ENCODE measurements at regions not wholly inside any gene's neighbourhood (a gene's known extent, or its start where the extent isn't known, plus 50 kb on each side); places are given as distances from the start of the nearest gene placed in this dataset.
A peak's percentile ranks its signal among the peaks of the same experiment; 100 is the strongest.

- Histone ChIP-seq H3K27ac (ENCODE audit: low read length) (no peak overlapping the region), H3K4me1 (ENCODE audit: control insufficient read depth, insufficient read depth, low read length) (no peaks in the 10 kb centered on the region), H3K27me3 (ENCODE audit: control insufficient read depth in 1 of 2, insufficient read depth in 2 of 2, low read length in 2 of 2) (no peaks in the 10 kb centered on the region), H3K9me3 (ENCODE audit: control insufficient read depth in 2 of 2, low read length in 2 of 2) (peaks cover 0 to 2% of the 10 kb centered on the region in 2 donors), H3K36me3 (ENCODE audit: control insufficient read depth in 2 of 2, insufficient read depth in 2 of 2, low read length in 2 of 2) (no peaks in the 10 kb centered on the region), H3K4me3 (ENCODE audit: low read length in 2 of 2) (no peak overlapping the region), H3K9ac (ENCODE audit: low read length in 2 of 2) (no peak overlapping the region)
These were observed 93.3 kb downstream of the EDN1 start for GRCh38 chr6:12383448-12383847.

GRCh38 chr6:12384357-12384912 is 94.3 kb downstream of the EDN1 start:
- H3K9me3 ChIP-seq (ENCODE audit: control insufficient read depth in 2 of 2, low read length in 2 of 2): no peaks in the 10 kb centered on the region
- H3K27me3 ChIP-seq (ENCODE audit: control insufficient read depth in 1 of 2, insufficient read depth in 2 of 2, low read length in 2 of 2): no peaks in the 10 kb centered on the region
- H3K4me1 ChIP-seq (ENCODE audit: control insufficient read depth, insufficient read depth, low read length): no peaks in the 10 kb centered on the region
- no peak overlapping the region for H3K4me3 ChIP-seq (ENCODE audit: low read length in 2 of 2)
- no peak overlapping the region for H3K27ac ChIP-seq (ENCODE audit: low read length)
- no peaks in the 10 kb centered on the region for H3K36me3 ChIP-seq (ENCODE audit: control insufficient read depth in 2 of 2, insufficient read depth in 2 of 2, low read length in 2 of 2)
- H3K9ac ChIP-seq (ENCODE audit: low read length in 2 of 2): no peak overlapping the region

GRCh38 chr6:12385316-12385715 is 95.2 kb downstream of the EDN1 start:
- no peaks in the 10 kb centered on the region for H3K9me3 ChIP-seq (ENCODE audit: control insufficient read depth in 2 of 2, low read length in 2 of 2)
- no peaks in the 10 kb centered on the region for H3K36me3 ChIP-seq (ENCODE audit: control insufficient read depth in 2 of 2, insufficient read depth in 2 of 2, low read length in 2 of 2)
- no peak overlapping the region for H3K27ac ChIP-seq (ENCODE audit: low read length)
- no peaks in the 10 kb centered on the region for H3K27me3 ChIP-seq (ENCODE audit: control insufficient read depth in 1 of 2, insufficient read depth in 2 of 2, low read length in 2 of 2)
- H3K4me3 ChIP-seq (ENCODE audit: low read length in 2 of 2): no peak overlapping the region
- H3K9ac ChIP-seq (ENCODE audit: low read length in 2 of 2): no peak overlapping the region
- no peaks in the 10 kb centered on the region for H3K4me1 ChIP-seq (ENCODE audit: control insufficient read depth, insufficient read depth, low read length)

- Histone ChIP-seq H3K9me3 (ENCODE audit: control insufficient read depth in 2 of 2, low read length in 2 of 2) (no peaks in the 10 kb centered on the region), H3K9ac (ENCODE audit: low read length in 2 of 2) (no peak overlapping the region), H3K36me3 (ENCODE audit: control insufficient read depth in 2 of 2, insufficient read depth in 2 of 2, low read length in 2 of 2) (no peaks in the 10 kb centered on the region), H3K27me3 (ENCODE audit: control insufficient read depth in 1 of 2, insufficient read depth in 2 of 2, low read length in 2 of 2) (no peaks in the 10 kb centered on the region), H3K4me3 (ENCODE audit: low read length in 2 of 2) (no peak overlapping the region), H3K4me1 (ENCODE audit: control insufficient read depth, insufficient read depth, low read length) (no peaks in the 10 kb centered on the region), H3K27ac (ENCODE audit: low read length) (no peak overlapping the region)
These were observed 96.7 kb downstream of the EDN1 start for GRCh38 chr6:12386816-12387215.

GRCh38 chr6:12391472-12391871 is 101.3 kb downstream of the EDN1 start:
- no peak overlapping the region for H3K9ac ChIP-seq (ENCODE audit: low read length in 2 of 2)
- H3K36me3 ChIP-seq (ENCODE audit: control insufficient read depth in 2 of 2, insufficient read depth in 2 of 2, low read length in 2 of 2): no peaks in the 10 kb centered on the region
- H3K4me3 ChIP-seq (ENCODE audit: low read length in 2 of 2): no peak overlapping the region
- H3K9me3 ChIP-seq (ENCODE audit: control insufficient read depth in 2 of 2, low read length in 2 of 2): no peaks in the 10 kb centered on the region
- H3K27me3 ChIP-seq (ENCODE audit: control insufficient read depth in 1 of 2, insufficient read depth in 2 of 2, low read length in 2 of 2): no peaks in the 10 kb centered on the region
- no peak overlapping the region for H3K27ac ChIP-seq (ENCODE audit: low read length)
- peaks cover 7% of the 10 kb centered on the region for H3K4me1 ChIP-seq (ENCODE audit: control insufficient read depth, insufficient read depth, low read length)

- Histone ChIP-seq H3K4me3 (ENCODE audit: low read length in 2 of 2) (no peak overlapping the region), H3K9ac (ENCODE audit: low read length in 2 of 2) (no peak overlapping the region), H3K27me3 (ENCODE audit: control insufficient read depth in 1 of 2, insufficient read depth in 2 of 2, low read length in 2 of 2) (no peaks in the 10 kb centered on the region), H3K4me1 (ENCODE audit: control insufficient read depth, insufficient read depth, low read length) (peaks cover 7% of the 10 kb centered on the region), H3K27ac (ENCODE audit: low read length) (no peak overlapping the region), H3K9me3 (ENCODE audit: control insufficient read depth in 2 of 2, low read length in 2 of 2) (no peaks in the 10 kb centered on the region), H3K36me3 (ENCODE audit: control insufficient read depth in 2 of 2, insufficient read depth in 2 of 2, low read length in 2 of 2) (no peaks in the 10 kb centered on the region)
These were observed 102.3 kb downstream of the EDN1 start for GRCh38 chr6:12392490-12392889.

- H3K4me3 ChIP-seq (ENCODE audit: low read length in 2 of 2): no peak overlapping the region
- H3K27ac ChIP-seq (ENCODE audit: low read length): no peak overlapping the region
- H3K36me3 ChIP-seq (ENCODE audit: control insufficient read depth in 2 of 2, insufficient read depth in 2 of 2, low read length in 2 of 2): no peaks in the 10 kb centered on the region
- no peaks in the 10 kb centered on the region for H3K27me3 ChIP-seq (ENCODE audit: control insufficient read depth in 1 of 2, insufficient read depth in 2 of 2, low read length in 2 of 2)
- no peaks in the 10 kb centered on the region for H3K9me3 ChIP-seq (ENCODE audit: control insufficient read depth in 2 of 2, low read length in 2 of 2)
- no peak overlapping the region for H3K9ac ChIP-seq (ENCODE audit: low read length in 2 of 2)
- peaks cover 7% of the 10 kb centered on the region for H3K4me1 ChIP-seq (ENCODE audit: control insufficient read depth, insufficient read depth, low read length)
These were observed 102.9 kb downstream of the EDN1 start for GRCh38 chr6:12393100-12393499.

GRCh38 chr6:12394170-12394569 is 104.0 kb downstream of the EDN1 start:
- Histone ChIP-seq H3K4me3 (ENCODE audit: low read length in 2 of 2) (no peak overlapping the region), H3K4me1 (ENCODE audit: control insufficient read depth, insufficient read depth, low read length) (peaks cover 7% of the 10 kb centered on the region), H3K9me3 (ENCODE audit: control insufficient read depth in 2 of 2, low read length in 2 of 2) (no peaks in the 10 kb centered on the region), H3K27me3 (ENCODE audit: control insufficient read depth in 1 of 2, insufficient read depth in 2 of 2, low read length in 2 of 2) (no peaks in the 10 kb centered on the region), H3K27ac (ENCODE audit: low read length) (no peak overlapping the region), H3K36me3 (ENCODE audit: control insufficient read depth in 2 of 2, insufficient read depth in 2 of 2, low read length in 2 of 2) (no peaks in the 10 kb centered on the region), H3K9ac (ENCODE audit: low read length in 2 of 2) (no peak overlapping the region)

GRCh38 chr6:12395898-12396297 is 105.7 kb downstream of the EDN1 start:
- Histone ChIP-seq H3K9me3 (ENCODE audit: control insufficient read depth in 2 of 2, low read length in 2 of 2) (no peaks in the 10 kb centered on the region), H3K4me1 (ENCODE audit: control insufficient read depth, insufficient read depth, low read length) (peaks cover 7% of the 10 kb centered on the region), H3K27me3 (ENCODE audit: control insufficient read depth in 1 of 2, insufficient read depth in 2 of 2, low read length in 2 of 2) (no peaks in the 10 kb centered on the region), H3K27ac (ENCODE audit: low read length) (no peak overlapping the region), H3K36me3 (ENCODE audit: control insufficient read depth in 2 of 2, insufficient read depth in 2 of 2, low read length in 2 of 2) (no peaks in the 10 kb centered on the region), H3K4me3 (ENCODE audit: low read length in 2 of 2) (no peak overlapping the region), H3K9ac (ENCODE audit: low read length in 2 of 2) (no peak overlapping the region)

GRCh38 chr6:12401200-12401599 is 111.0 kb downstream of the EDN1 start:
- Histone ChIP-seq H3K9ac (ENCODE audit: low read length in 2 of 2) (peak overlapping the region in 1 of 2 donors; percentile 24), H3K9me3 (ENCODE audit: control insufficient read depth in 2 of 2, low read length in 2 of 2) (no peaks in the 10 kb centered on the region)

GRCh38 chr6:12403201-12403826 is 113.2 kb downstream of the EDN1 start:
- Histone ChIP-seq H3K4me3 (ENCODE audit: low read length in 2 of 2) (no peak overlapping the region), H3K27me3 (ENCODE audit: control insufficient read depth in 1 of 2, insufficient read depth in 2 of 2, low read length in 2 of 2) (no peaks in the 10 kb centered on the region), H3K27ac (ENCODE audit: low read length) (peak overlapping the region; percentile 46), H3K9ac (ENCODE audit: low read length in 2 of 2) (no peak overlapping the region), H3K36me3 (ENCODE audit: control insufficient read depth in 2 of 2, insufficient read depth in 2 of 2, low read length in 2 of 2) (no peaks in the 10 kb centered on the region), H3K4me1 (ENCODE audit: control insufficient read depth, insufficient read depth, low read length) (peaks cover 10% of the 10 kb centered on the region), H3K9me3 (ENCODE audit: control insufficient read depth in 2 of 2, low read length in 2 of 2) (no peaks in the 10 kb centered on the region)

More at GRCh38 chr6:12401200-12401599, 111.0 kb downstream of the EDN1 start:
- H3K27me3 ChIP-seq (ENCODE audit: control insufficient read depth in 1 of 2, insufficient read depth in 2 of 2, low read length in 2 of 2): no peaks in the 10 kb centered on the region
- H3K36me3 ChIP-seq (ENCODE audit: control insufficient read depth in 2 of 2, insufficient read depth in 2 of 2, low read length in 2 of 2): no peaks in the 10 kb centered on the region
- no peak overlapping the region for H3K4me3 ChIP-seq (ENCODE audit: low read length in 2 of 2)
- H3K27ac ChIP-seq (ENCODE audit: low read length): peak overlapping the region; percentile 42
- peaks cover 10% of the 10 kb centered on the region for H3K4me1 ChIP-seq (ENCODE audit: control insufficient read depth, insufficient read depth, low read length)

All from stomach smooth muscle (tissue), 2 donors.